ENCODE measurements at regions not wholly inside any gene's neighbourhood (a gene's known extent, or its start where the extent isn't known, plus 50 kb on each side); places are given as distances from the start of the nearest gene placed in this dataset.

GRCh38 chr9:88932766-88933165 lies 58.5 kb upstream of the S1PR3 start:
- Mint-ChIP-seq H3K27ac (no peak overlapping the region), H3K27me3 (peaks cover 14% of the 10 kb centered on the region), H3K4me3 (no peak overlapping the region), H3K4me1 (no peaks in the 10 kb centered on the region), H3K9me3 (no peaks in the 10 kb centered on the region), H3K36me3 (ENCODE audit: low read depth) (no peaks in the 10 kb centered on the region)
- DNase-seq: no peak
- ChIA-PET POLR2A (no interaction called here), CTCF (no interaction called here)

DNA sequence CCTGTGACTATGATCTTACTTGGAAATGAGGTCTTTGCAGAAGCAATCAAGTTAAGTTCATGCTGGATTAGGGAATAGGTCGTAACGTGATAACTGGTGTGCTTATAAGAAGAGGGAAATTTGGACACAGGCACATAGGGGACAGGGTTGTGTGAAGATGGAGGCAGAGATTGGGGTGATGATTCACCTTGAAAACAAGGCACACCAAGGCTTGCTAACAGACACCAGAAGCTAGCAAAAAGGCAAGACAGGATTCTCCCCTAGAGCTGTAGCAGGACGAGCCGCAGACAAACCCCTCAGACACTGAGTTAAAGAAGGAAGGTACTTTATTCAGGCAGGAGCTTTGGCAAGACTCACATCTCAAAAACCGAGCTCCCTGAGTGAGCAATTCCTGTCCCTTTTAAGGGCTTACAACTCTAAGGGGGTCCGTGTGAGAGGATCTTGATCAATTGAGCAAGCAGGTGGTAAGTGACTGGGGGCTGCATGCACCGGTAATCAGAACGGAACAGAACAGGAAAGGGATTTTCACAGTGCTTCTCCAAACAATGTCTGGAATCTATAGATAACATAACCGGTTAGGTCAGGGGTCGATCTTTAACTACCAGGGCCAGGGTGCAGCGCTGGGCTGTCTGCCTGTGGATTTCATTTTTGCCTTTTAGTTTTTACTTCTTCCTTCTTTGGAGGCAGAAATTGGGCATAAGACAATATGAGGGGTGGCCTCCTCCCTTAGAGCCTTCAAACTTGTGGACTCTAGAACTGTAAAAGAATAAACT lies 57.5 kb upstream of the S1PR3 start:
- POLR2A ChIA-PET: no interaction called here
- H3K9me3 Mint-ChIP-seq: no peaks in the 10 kb centered on the region
- no peaks in the 10 kb centered on the region for H3K4me1 Mint-ChIP-seq
- no peak overlapping the region for H3K27ac Mint-ChIP-seq
- peaks cover 9% of the 10 kb centered on the region for H3K27me3 Mint-ChIP-seq
- no peaks in the 10 kb centered on the region for H3K36me3 Mint-ChIP-seq (ENCODE audit: low read depth)
- DNase-seq: no peak
- CTCF ChIA-PET: interaction anchor here (0.7 kb wide), 1 partner anchor 722 kb away, joined by 3 read pairs; no protein-coding TSS in a partner anchor
- H3K4me3 Mint-ChIP-seq: no peak overlapping the region

GRCh38 chr9:88934876-88935535 lies 56.3 kb upstream of the S1PR3 start:
- H3K9me3 Mint-ChIP-seq: no peaks in the 10 kb centered on the region
- peaks cover 5% of the 10 kb centered on the region for H3K27me3 Mint-ChIP-seq
- no peak overlapping the region for H3K4me3 Mint-ChIP-seq
- no peak for DNase-seq
- CTCF ChIA-PET: interaction anchor here (0.7 kb wide), 1 partner anchor 723 kb away, joined by 3 read pairs; no protein-coding TSS in a partner anchor
- H3K4me1 Mint-ChIP-seq: no peaks in the 10 kb centered on the region
- H3K36me3 Mint-ChIP-seq (ENCODE audit: low read depth): no peaks in the 10 kb centered on the region
- POLR2A ChIA-PET: no interaction called here
- H3K27ac Mint-ChIP-seq: no peak overlapping the region

- H3K9me3 Mint-ChIP-seq: no peaks in the 10 kb centered on the region
- H3K27me3 Mint-ChIP-seq: peaks cover 5% of the 10 kb centered on the region
- DNase-seq: no peak
- no peak overlapping the region for H3K4me3 Mint-ChIP-seq
- H3K27ac Mint-ChIP-seq: no peak overlapping the region
- no peaks in the 10 kb centered on the region for H3K4me1 Mint-ChIP-seq
- ChIA-PET CTCF (no interaction called here), POLR2A (no interaction called here)
- H3K36me3 Mint-ChIP-seq (ENCODE audit: low read depth): no peaks in the 10 kb centered on the region
These were observed 55.1 kb upstream of the S1PR3 start for GRCh38 chr9:88936132-88936531.

GRCh38 chr9:88936668-88937067 lies 54.6 kb upstream of the S1PR3 start:
- H3K27ac Mint-ChIP-seq: no peak overlapping the region
- peaks cover 5% of the 10 kb centered on the region for H3K27me3 Mint-ChIP-seq
- ChIA-PET CTCF (no interaction called here), POLR2A (no interaction called here)
- no peak overlapping the region for H3K4me3 Mint-ChIP-seq
- DNase-seq: no peak
- H3K9me3 Mint-ChIP-seq: no peaks in the 10 kb centered on the region
- no peaks in the 10 kb centered on the region for H3K4me1 Mint-ChIP-seq
- no peaks in the 10 kb centered on the region for H3K36me3 Mint-ChIP-seq (ENCODE audit: low read depth)

DNA sequence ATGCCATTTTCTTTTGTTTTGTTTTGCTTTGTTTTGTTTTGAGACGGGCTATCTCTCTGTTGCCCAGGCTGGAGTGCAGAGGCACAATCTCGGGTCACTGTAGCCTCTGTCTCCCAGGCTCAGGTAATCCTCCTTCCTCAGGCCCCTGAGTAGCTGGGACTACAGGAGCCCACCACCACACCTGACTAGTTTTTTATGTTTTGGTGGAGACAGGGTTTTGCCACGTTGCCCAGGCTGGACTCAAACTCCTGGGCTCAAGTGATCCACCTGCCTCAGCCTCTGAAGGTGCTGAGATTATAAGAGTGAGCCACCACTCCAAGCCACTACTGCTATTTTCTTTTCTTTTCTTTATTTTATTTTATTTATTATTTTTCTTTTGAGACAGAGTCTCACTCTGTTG lies 54.0 kb upstream of the S1PR3 start:
- no peak for DNase-seq
- Mint-ChIP-seq H3K9me3 (no peaks in the 10 kb centered on the region), H3K27me3 (peaks cover 5% of the 10 kb centered on the region), H3K36me3 (ENCODE audit: low read depth) (no peaks in the 10 kb centered on the region), H3K4me3 (no peak overlapping the region), H3K4me1 (no peaks in the 10 kb centered on the region), H3K27ac (no peak overlapping the region)
- ChIA-PET POLR2A (no interaction called here), CTCF (no interaction called here)

DNA sequence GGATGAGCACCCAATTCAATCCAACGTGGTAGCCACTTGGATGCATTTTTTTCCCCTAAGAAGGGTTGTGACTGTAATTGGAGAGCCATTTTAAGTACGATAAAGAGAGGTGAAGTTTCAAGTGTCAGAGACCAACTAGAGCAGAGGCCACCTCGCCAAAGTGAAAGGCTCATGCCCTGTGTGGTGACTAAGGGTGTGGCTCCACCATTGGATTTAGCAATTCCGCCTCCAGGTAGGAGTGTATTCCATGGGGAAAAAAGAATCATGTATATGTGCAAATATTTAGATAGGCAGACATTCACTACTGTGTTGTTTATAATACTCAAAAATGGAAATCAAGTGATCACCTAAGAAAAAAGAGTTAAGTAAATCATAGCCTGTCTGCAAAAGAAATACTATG lies 53.1 kb upstream of the S1PR3 start:
- POLR2A ChIA-PET: no interaction called here
- Mint-ChIP-seq H3K9me3 (no peaks in the 10 kb centered on the region), H3K4me3 (no peak overlapping the region), H3K36me3 (ENCODE audit: low read depth) (no peaks in the 10 kb centered on the region), H3K27ac (no peak overlapping the region), H3K4me1 (no peaks in the 10 kb centered on the region), H3K27me3 (peaks cover 7% of the 10 kb centered on the region)
- no peak for DNase-seq
- CTCF ChIA-PET: no interaction called here

Data from activated CD4-positive, alpha-beta memory T cell treated with anti-CD3 and anti-CD28 coated beads, Interleukin-2, amount 10 ng/mL, durations not matched to agents 7 days and 5 days (primary cell).